GM18511 (cell line): ENCODE measurements at regions not wholly inside any gene's neighbourhood (a gene's known extent, or its start where the extent isn't known, plus 50 kb on each side); places are given as distances from the start of the nearest gene placed in this dataset.

Experiments
- ATAC-seq: cut with Tn5 transposase; IDR thresholded peaks from one replicate; pipeline ENCODE4 v1.9.1; 2021; ENCODE audit warnings: mild to moderate bottlenecking, moderate library complexity; ENCODE audit not compliant: unreplicated experiment

GRCh38 chr14:58809520-58809919 lies 171.8 kb downstream of the DACT1 start:
- no peak for ATAC-seq

GRCh38 chr14:58812050-58812910 lies 174.5 kb downstream of the DACT1 start:
- peak; percentile 98 for ATAC-seq

DNA sequence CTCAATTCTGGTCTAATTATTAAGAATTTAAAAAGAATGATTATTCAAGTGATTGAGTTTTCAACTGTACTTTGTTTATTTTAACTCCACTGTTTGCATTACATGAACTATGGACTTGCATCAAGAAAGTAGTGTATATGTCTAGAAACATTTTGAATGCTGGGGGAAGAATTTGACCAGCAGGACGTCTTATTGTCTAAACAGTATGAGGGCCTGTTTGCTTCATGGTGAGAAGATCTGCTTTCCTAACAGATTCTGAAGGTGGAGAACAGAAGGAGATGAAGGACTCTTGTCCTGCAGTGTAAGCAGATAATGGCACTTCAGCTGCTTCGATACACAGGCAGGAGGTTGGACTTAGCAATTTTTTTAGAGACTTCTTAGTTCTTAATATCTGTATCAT lies 176.0 kb downstream of the DACT1 start:
- no peak for ATAC-seq

- no peak for ATAC-seq
These were observed 176.7 kb downstream of the DACT1 start for GRCh38 chr14:58814466-58814865.

- ATAC-seq = no peak
These were observed 177.5 kb downstream of the DACT1 start for GRCh38 chr14:58815161-58815701.

DNA sequence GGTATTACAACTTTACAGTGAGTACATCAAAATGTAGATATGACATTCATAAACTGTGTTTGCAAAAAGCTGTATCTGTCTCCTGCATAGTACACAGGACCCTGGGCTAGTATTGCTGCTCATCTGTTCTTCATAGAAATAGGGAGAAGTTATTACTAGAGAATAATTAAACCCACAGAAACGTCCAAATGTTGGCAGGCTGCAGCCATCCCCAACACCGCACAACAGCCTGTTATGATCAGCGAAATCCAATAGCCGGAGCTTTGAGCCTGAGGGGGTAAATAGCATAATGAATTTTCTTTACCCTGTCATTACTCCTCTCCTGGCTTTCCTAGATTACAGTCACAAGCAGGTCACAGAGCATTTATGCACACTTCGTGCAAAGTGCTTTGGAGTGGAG lies 178.0 kb downstream of the DACT1 start:
- no peak for ATAC-seq

- no peak for ATAC-seq
These were observed 178.8 kb downstream of the DACT1 start for GRCh38 chr14:58816416-58817115.

DNA sequence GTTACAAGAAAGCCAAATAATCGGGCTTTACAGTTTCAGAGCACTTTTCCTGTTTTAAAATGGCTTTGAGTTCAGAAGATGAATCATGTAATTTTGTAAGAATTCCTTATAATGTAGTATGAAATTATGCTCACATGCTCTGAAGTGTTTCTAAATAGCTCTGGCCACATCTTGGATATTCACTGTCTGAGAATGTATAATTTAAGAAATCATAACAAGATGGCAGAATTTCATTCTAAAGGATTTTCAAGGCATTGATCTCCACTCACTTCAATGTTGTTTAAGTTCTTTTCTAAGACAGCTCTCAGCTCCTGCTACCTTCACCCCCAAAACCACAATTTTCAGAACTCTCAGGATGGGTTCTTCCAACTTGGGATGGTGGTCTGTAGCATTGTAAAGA lies 180.1 kb downstream of the DACT1 start:
- no peak for ATAC-seq

- ATAC-seq = no peak
These were observed 182.3 kb downstream of the DACT1 start for GRCh38 chr14:58820032-58820431.

GRCh38 chr14:58821421-58821820 lies 183.7 kb downstream of the DACT1 start:
- ATAC-seq = no peak

GRCh38 chr14:58822856-58823255 lies 185.1 kb downstream of the DACT1 start:
- ATAC-seq = no peak

GRCh38 chr14:58823312-58823711 lies 185.6 kb downstream of the DACT1 start:
- no peak for ATAC-seq

- no peak for ATAC-seq
These were observed 186.3 kb downstream of the DACT1 start for GRCh38 chr14:58824106-58824505.

- ATAC-seq = no peak
These were observed 187.0 kb downstream of the DACT1 start for GRCh38 chr14:58824796-58825195.

GRCh38 chr14:58825606-58826005 lies 187.8 kb downstream of the DACT1 start:
- ATAC-seq = no peak

GRCh38 chr14:58826845-58827686 lies 189.3 kb downstream of the DACT1 start:
- no peak for ATAC-seq

- ATAC-seq = no peak
These were observed 190.5 kb downstream of the DACT1 start for GRCh38 chr14:58828298-58828697.

- ATAC-seq = no peak
These were observed 191.8 kb downstream of the DACT1 start for GRCh38 chr14:58829594-58829993.

DNA sequence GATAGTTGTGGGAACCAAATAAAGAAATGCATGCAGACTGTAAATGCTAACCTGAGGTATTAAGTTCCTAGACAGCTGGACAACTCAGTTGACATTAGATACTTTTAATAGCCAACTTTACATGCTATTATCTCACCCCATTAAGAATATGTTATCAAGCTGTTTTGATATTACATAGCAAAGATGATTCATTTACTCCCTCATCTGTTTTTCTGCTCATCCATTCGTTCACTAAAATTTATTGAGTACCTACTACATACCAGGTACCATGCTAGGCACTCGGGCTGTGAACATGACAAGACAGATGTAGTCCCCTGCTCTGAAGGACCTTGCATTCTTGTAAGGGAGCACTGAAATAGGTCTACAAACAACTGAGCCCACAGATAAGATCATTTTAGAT lies 192.4 kb downstream of the DACT1 start:
- ATAC-seq = no peak

GRCh38 chr14:58832095-58832521 lies 194.3 kb downstream of the DACT1 start:
- ATAC-seq = no peak
